Esophagus muscularis mucosa (tissue), 4 donors: ENCODE measurements at regions not wholly inside any gene's neighbourhood (a gene's known extent, or its start where the extent isn't known, plus 50 kb on each side); places are given as distances from the start of the nearest gene placed in this dataset.

Source experiments
- CTCF ChIP-seq, 3 experiments: fragments of 200-600 bp in 2 of 3; fragments of 450-650 bp in 1 of 3; sonication (generic) in 2 of 3; IDR thresholded peaks; one replicate each; pipeline ENCODE4 v1.5.1; 2017 to 2019; ENCODE audit warnings: antibody characterized with exemption in 3 of 3, mild to moderate bottlenecking in 2 of 3, moderate library complexity in 1 of 3
- EP300 ChIP-seq: sonication (generic); formaldehyde crosslinking; IDR thresholded peaks from one replicate; pipeline ENCODE4 v1.6.1; 2017; ENCODE audit warnings: antibody characterized with exemption
- POLR2A ChIP-seq: fragments of 450-650 bp; IDR thresholded peaks from one replicate; pipeline ENCODE4 v1.6.1; 2017; ENCODE audit warnings: antibody characterized with exemption, moderate library complexity, mild to moderate bottlenecking, low read depth
- POLR2AphosphoS5 ChIP-seq, 2 donors: sonication (generic); formaldehyde crosslinking; IDR thresholded peaks; one replicate each; pipeline ENCODE4 v1.6.1; 2017; ENCODE audit warnings: antibody characterized with exemption in 2 of 2

- no peak for TF ChIP-seq CTCF (IDR thresholded peaks at IDR 0.05)
- no peak for TF ChIP-seq POLR2A
- TF ChIP-seq POLR2AphosphoS5 (IDR thresholded peaks at IDR 0.05) = no peak
- TF ChIP-seq EP300 = no peak
Measured at GRCh38 chr3:137084586-137084985, 126.8 kb downstream of the IL20RB start.
